HG02798 (cell line): ENCODE measurements at regions not wholly inside any gene's neighbourhood (a gene's known extent, or its start where the extent isn't known, plus 50 kb on each side); places are given as distances from the start of the nearest gene placed in this dataset.
"Not testable (repeated sequence)": the region's sequence is repeated elsewhere in the genome, so short reads cannot be mapped to it uniquely, and the experiment has no call there.

Source experiments
- ATAC-seq: cut with Tn5 transposase; IDR thresholded peaks from one replicate; pipeline ENCODE4 v1.9.1; 2021; ENCODE audit warnings: mild to moderate bottlenecking; ENCODE audit not compliant: unreplicated experiment, poor library complexity

DNA sequence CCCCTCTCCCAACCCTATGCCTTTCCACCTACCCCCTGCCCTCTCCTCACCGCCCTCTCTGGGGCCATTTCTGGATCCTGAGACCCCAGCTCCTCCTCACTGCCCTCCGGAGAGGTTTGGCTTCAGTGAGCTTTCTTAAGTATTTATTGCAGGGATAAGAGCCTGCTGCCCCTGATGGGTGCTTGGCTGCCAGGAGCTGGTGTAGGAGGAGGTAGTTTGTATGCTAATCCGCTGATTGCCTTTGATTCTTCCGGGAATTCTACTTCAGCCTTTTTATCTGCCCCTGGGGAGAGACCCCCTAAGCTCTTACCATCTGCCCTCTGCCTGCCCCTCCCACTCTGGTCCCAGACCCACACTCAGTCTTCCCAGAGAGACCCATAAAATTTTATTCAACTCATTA, 263.5 kb upstream of the PODXL start:
- ATAC-seq = no peak

- ATAC-seq = no peak
Measured at GRCh38 chr7:131816391-131817007, 260.1 kb upstream of the PODXL start.

- ATAC-seq = no peak
Measured at GRCh38 chr7:131808736-131809135, 252.3 kb upstream of the PODXL start.

DNA sequence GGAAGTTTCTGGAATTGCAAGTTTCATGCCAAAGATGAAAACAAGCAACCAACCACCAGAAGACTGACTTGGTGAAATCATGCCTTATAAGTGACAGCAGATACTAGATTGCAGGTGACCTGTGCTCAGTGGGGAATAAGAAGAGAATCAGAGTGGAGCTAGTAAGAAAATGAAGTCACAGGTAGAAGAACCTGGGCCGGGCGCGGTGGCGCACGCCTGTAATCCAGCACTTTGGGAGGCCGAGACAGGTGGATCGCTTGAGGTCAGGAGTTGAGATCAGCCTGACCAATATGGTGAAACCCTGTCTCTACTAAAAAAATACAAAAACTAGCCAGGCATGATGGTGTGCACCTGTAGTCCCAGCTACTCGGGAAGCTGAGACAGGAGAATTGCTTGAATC, 251.7 kb upstream of the PODXL start:
- not testable (repeated sequence) for ATAC-seq

DNA sequence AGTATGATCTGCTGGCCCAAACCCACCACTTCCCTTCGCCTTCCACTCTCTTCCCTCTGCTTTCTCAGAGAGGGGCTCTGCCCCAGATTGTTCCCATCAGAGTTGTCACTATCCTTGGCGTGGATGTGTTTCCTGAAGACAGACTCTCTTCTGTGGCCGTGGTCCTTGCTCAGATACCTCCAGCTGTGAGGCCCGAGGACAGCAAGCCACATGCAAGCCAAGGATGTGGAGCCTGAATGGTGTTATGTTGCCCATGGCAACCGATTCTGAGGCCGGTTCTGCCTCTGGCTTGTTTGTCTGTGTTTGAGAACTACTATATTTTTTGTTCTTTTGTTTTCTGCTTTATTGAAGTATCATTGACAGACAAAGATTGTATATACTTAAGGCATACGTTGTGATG, 247.4 kb upstream of the PODXL start:
- no peak for ATAC-seq

GRCh38 chr7:131802195-131802864, 245.9 kb upstream of the PODXL start:
- ATAC-seq = no peak

GRCh38 chr7:131800531-131800930, 244.1 kb upstream of the PODXL start:
- no peak for ATAC-seq

DNA sequence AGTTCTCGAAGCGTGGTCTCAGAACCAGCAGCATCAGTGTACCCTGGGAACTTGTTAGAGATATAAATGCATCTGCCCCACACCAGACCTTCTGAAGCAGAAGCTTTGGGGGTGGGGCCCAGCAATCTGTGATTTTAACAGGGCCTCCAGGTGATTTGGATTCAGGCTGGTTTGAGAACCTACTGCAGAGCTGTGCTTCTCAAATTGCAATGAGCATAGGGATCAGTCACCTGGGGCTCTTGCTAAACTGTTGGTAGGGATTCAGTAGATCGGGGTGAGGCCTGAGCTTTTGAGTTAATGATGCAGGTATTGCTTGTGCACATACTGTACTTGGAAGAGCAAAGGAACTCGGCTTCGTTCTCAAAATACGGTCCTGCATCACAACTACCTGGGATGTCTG, 243.6 kb upstream of the PODXL start:
- no peak for ATAC-seq

GRCh38 chr7:131797841-131798240, 241.4 kb upstream of the PODXL start:
- ATAC-seq = no peak

DNA sequence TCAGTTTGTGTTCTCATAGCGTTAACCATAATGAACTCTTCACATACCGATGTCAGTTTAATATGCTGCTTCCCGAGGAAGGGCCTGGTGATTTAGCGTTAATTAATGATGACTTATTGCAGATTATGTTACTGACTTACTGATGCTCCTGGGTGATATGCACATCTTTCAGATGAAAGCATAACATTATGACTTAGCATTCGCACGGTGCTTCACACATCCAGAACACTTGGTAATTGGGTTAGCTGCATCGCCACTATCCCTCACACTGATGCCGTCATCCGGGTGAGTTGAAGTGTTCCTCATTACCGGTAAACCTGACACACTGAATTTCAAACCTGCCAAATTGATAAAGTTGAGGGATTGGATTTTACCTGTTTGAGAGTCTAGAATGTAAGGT, 239.0 kb upstream of the PODXL start:
- ATAC-seq = no peak

DNA sequence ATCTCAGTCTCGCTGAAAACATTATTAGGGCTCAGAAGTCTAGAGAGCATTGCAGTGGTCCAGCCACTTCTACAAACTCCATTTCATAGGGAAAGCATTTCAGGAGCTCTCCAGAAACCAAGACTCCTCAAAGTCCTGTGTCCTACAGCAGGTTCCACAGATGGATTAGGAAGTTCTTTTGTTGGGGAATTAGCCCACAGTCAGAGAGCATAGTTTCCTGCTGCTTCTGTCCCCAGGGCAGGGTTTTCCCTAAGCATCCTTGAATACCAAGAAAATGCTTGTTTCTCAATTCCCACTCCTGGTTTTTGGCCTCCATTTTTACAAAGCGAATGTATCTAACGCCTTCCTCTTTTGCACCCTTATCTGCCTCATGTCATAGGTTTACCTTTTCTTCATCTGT, 235.9 kb upstream of the PODXL start:
- no peak for ATAC-seq

DNA sequence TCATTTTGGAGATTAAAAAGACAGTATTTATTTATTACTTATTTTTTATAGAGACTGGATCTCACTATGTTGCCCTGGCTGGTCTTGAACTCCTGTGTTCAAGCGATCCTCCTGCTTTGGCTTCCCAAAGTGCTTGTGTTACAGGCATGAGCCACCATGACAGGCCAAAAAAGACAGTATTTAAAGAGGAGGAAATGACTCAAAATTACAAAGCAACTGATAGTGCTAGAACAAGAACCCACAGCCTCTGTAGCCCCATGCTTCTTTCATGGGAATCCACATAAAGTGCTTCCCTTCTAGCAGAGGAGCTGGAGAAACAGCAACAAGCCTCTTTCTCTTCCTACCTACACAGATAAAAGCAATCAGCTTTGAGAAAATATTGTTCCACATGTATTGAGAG, 230.7 kb upstream of the PODXL start:
- ATAC-seq = no peak

GRCh38 chr7:131786204-131786603, 229.8 kb upstream of the PODXL start:
- ATAC-seq = no peak

GRCh38 chr7:131778601-131779000, 222.2 kb upstream of the PODXL start:
- no peak for ATAC-seq

- ATAC-seq = no peak
Measured at GRCh38 chr7:131774419-131775220, 218.2 kb upstream of the PODXL start.

- no peak for ATAC-seq
Measured at GRCh38 chr7:131773413-131773812, 217.0 kb upstream of the PODXL start.

DNA sequence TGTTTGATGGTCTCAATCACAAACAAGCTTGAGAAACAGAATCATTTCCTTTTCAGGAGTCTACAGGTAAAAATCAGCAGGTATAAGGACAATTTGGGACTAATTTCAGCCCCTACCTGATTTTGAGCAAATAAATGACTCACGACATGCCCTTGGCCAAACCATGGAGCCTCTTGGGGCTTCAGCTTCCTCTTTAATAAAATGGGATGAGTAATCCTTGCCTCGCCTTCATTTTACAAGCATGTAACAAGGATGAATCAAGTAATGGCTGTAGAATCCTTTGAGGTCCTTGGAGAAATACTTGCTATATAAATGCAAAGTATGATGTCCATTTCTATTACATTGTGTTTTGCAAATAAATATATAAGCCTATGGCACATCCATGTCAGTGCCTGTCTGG, 212.8 kb upstream of the PODXL start:
- no peak for ATAC-seq

DNA sequence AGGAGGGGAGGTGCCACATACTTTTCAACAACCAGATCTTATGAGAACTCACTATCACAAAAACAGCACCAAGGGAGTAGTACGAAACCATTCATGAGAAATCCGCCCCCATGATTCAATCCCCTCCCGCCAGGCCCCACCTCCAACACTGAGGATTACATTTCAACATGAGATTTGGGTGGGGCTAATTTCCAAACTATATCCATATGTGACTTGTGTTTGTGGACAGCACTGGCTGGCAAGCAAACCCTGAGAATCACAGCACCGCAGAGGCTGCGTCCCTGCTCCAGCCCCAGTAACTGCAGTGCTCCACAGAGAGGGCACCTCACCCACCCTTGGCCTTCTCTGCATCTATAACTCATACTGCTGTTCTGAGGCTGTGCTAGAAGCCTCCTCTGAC, 211.2 kb upstream of the PODXL start:
- ATAC-seq = no peak

DNA sequence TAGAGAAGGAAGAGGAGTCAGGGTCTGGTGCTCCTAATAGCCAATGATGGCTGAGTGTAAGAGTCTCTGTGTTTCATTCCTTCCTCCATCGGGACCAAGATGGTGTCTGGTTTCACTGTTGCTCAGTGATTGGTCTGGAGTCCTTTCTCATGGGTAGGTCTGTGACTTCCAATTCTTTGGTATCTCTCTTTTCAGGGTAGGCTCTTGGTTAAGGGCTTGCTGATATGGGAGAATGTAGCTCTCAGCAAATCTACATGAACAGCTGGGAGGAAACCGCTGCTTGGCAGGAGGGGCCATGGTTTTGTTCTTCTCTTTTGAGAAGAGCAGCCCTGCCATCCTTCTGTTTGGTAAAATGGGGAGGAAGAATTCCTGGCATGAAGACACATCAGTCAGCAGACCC, 209.1 kb upstream of the PODXL start:
- no peak for ATAC-seq

- no peak for ATAC-seq
Measured at GRCh38 chr7:131764143-131764775, 207.8 kb upstream of the PODXL start.

GRCh38 chr7:131762753-131763152, 206.3 kb upstream of the PODXL start:
- no peak for ATAC-seq
